Fibroblast of the aortic adventitia (primary cell): ENCODE measurements at regions not wholly inside any gene's neighbourhood (a gene's known extent, or its start where the extent isn't known, plus 50 kb on each side); places are given as distances from the start of the nearest gene placed in this dataset.

Source experiments
- DNase-seq: peaks from one replicate; pipeline ENCODE4 v3.0.0-alpha.2; 2010; ENCODE audit warnings: low read depth
- H3K4me3 ChIP-seq: 2 replicates; pipeline ENCODE4 v1.5.1; 2011; ENCODE audit warnings: low read depth, mild to moderate bottlenecking, control low read depth, low read length, moderate library complexity
- CTCF ChIP-seq: IDR thresholded peaks from 2 replicates; pipeline ENCODE4 v1.5.1; 2011; ENCODE audit warnings: mild to moderate bottlenecking, low read length, control low read depth, inconsistent platforms; ENCODE audit not compliant: insufficient read depth

GRCh38 chr9:118957585-118957984 lies 411.6 kb downstream of the BRINP1 start:
- H3K4me3 ChIP-seq, result no peak overlapping the region
- no peak for TF ChIP-seq CTCF
- DNase-seq, result no peak

GRCh38 chr9:118959366-118959765 lies 409.9 kb downstream of the BRINP1 start:
- no peak for DNase-seq
- TF ChIP-seq CTCF, result no peak

GRCh38 chr9:118961857-118962256 lies 407.4 kb downstream of the BRINP1 start:
- TF ChIP-seq CTCF, result no peak
- no peak overlapping the region for H3K4me3 ChIP-seq
- DNase-seq, result no peak

More at GRCh38 chr9:118959366-118959765, 409.9 kb downstream of the BRINP1 start:
- no peak overlapping the region for H3K4me3 ChIP-seq

- TF ChIP-seq CTCF, result no peak
- no peak overlapping the region for H3K4me3 ChIP-seq
- DNase-seq, result no peak
Observed at GRCh38 chr9:118962426-118962825, 406.8 kb downstream of the BRINP1 start.

- no peak for TF ChIP-seq CTCF
- no peak for DNase-seq
- no peak overlapping the region for H3K4me3 ChIP-seq
Observed at GRCh38 chr9:118963674-118964073, 405.6 kb downstream of the BRINP1 start.

- TF ChIP-seq CTCF, result no peak
- H3K4me3 ChIP-seq, result no peak overlapping the region
Observed at GRCh38 chr9:118967901-118968300, 401.3 kb downstream of the BRINP1 start.

GRCh38 chr9:118975736-118976135 lies 393.5 kb downstream of the BRINP1 start:
- DNase-seq, result no peak
- no peak overlapping the region for H3K4me3 ChIP-seq
- TF ChIP-seq CTCF, result no peak

More at GRCh38 chr9:118967901-118968300, 401.3 kb downstream of the BRINP1 start:
- no peak for DNase-seq
